Left lung (tissue), 4 donors: ENCODE measurements at regions not wholly inside any gene's neighbourhood (a gene's known extent, or its start where the extent isn't known, plus 50 kb on each side); places are given as distances from the start of the nearest gene placed in this dataset.

Source experiments
- ATAC-seq: fragments of 200-7000 bp; cut with Tn5 transposase; one replicate; pipeline ENCODE4 v1.9.1; 2020; ENCODE audit warnings: moderate library complexity
- DNase-seq, 4 donors: peaks; one replicate each; pipeline ENCODE4 v3.0.0-alpha.2; 2013 to 2020
- H3K27ac ChIP-seq, 2 donors: fragments of 200-600 bp; sonication (generic) in 1 of 2; one replicate each; pipeline versions ENCODE4 v1.5.0 to v1.8.0; 2020 to 2021
- H3K27me3 ChIP-seq, 2 donors: fragments of 200-600 bp; sonication (generic) in 1 of 2; one replicate each; pipeline versions ENCODE4 v1.5.0 to v1.8.0; 2020 to 2021
- H3K36me3 ChIP-seq, 2 donors: fragments of 200-600 bp; sonication (generic) in 1 of 2; one replicate each; pipeline versions ENCODE4 v1.5.0 to v1.8.0; 2020 to 2021
- H3K4me1 ChIP-seq, 2 donors: fragments of 200-600 bp; one replicate each; pipeline ENCODE4 v1.8.0; 2021
- H3K4me3 ChIP-seq, 2 donors: fragments of 200-600 bp; sonication (generic) in 1 of 2; one replicate each; pipeline versions ENCODE4 v1.5.0 to v1.8.0; 2020 to 2021; ENCODE audit warnings: mild to moderate bottlenecking in 1 of 2
- H3K9me3 ChIP-seq, 2 donors: fragments of 200-600 bp; sonication (generic) in 1 of 2; one replicate each; pipeline versions ENCODE4 v1.5.0 to v1.8.0; 2020 to 2021
- intact Hi-C, 2 donors: fragments of 100-400 bp; cut with DNase I; formaldehyde crosslinking; loops; one replicate each; pipeline versions ENCODE4 v1.11.2 to v1.14.2; 2022
- TF ChIP-seq, protein P1 (sequence below), 2 donors: fragments of 200-600 bp; sonication (generic) in 1 of 2; IDR thresholded peaks; one replicate each; pipeline versions ENCODE4 v1.5.0 to v1.8.0; 2021; ENCODE audit warnings: antibody characterized with exemption in 2 of 2
- donor health status: DM: no; HTN: yes; CAD: no.
- donor health status: DM: no; HTN: no; CAD: no.

DNA sequence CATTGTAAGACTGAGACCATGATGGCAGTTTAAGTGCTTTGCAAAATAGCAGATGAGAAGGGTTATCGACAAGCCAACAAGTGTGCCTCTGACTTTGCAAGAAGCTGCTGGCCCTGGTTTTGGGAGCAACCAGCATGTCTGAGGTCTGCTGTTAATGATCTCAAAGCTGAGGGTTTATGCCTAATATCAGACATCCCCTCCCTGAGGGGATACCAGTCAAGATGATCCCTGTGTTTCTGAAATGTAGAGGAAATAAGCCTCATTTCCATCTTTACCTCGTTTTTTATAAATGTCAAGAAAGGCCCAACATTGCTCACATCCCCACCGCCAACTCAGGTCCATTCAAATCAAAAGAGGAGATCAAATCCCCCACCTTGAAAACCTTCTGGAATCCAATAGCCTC, 120.6 kb downstream of the MYCN start:
- Histone ChIP-seq H3K9me3 (peaks cover 0 to 26% of the 10 kb centered on the region in 2 donors), H3K36me3 (no peaks in the 10 kb centered on the region), H3K27me3 (no peaks in the 10 kb centered on the region), H3K27ac (no peak overlapping the region), H3K4me3 (no peak overlapping the region), H3K4me1 (no peaks in the 10 kb centered on the region)
- intact Hi-C loops: no loop called here
- no peak for ATAC-seq
- TF ChIP-seq, protein P1, sequence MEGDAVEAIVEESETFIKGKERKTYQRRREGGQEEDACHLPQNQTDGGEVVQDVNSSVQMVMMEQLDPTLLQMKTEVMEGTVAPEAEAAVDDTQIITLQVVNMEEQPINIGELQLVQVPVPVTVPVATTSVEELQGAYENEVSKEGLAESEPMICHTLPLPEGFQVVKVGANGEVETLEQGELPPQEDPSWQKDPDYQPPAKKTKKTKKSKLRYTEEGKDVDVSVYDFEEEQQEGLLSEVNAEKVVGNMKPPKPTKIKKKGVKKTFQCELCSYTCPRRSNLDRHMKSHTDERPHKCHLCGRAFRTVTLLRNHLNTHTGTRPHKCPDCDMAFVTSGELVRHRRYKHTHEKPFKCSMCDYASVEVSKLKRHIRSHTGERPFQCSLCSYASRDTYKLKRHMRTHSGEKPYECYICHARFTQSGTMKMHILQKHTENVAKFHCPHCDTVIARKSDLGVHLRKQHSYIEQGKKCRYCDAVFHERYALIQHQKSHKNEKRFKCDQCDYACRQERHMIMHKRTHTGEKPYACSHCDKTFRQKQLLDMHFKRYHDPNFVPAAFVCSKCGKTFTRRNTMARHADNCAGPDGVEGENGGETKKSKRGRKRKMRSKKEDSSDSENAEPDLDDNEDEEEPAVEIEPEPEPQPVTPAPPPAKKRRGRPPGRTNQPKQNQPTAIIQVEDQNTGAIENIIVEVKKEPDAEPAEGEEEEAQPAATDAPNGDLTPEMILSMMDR (IDR thresholded peaks at IDR 0.05): no peak
- DNase-seq: no peak

DNA sequence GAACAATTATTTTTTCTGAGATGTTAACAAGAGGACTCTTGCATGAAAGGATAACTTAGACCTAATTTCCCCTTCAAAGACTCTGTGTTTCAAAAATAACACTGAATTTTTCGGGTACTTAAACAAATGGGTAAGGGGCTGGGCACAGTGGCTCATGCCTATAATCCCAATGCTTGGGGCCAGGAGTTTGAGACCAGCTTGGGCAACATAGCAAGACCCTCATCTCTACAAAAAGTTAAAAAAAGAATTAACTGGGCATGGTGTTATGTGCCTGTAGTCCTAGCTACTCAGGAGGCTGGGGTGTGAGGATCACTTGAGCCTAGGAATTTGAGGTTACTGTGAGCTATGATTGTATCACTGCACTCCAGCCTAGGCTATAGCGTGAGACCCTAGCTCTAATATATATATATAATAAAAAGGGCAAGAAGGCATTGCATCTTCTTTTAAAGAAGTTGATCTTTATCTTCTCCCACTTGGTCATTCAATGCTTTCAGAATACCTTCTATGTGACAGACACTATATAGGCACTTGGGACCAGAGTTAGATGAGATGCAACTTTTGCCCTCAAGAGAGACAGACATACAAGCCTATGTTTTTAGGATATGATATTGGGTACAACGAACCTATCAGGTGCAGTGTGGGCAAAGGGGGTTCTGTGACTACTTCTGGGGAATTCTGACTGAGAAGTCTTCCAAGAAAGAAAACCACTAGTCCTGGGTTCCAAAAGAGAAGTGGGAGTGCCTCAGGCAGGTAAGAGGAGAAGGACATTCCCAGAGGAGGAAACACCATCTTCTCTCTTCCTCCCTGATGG, 120.0 kb downstream of the MYCN start:
- TF ChIP-seq, protein P1 (IDR thresholded peaks at IDR 0.05): no peak
- no peaks in the 10 kb centered on the region for H3K4me1 ChIP-seq
- intact Hi-C loops: no loop called here
- H3K9me3 ChIP-seq: peaks cover 0 to 26% of the 10 kb centered on the region in 2 donors
- no peak overlapping the region for H3K27ac ChIP-seq
- no peak overlapping the region for H3K4me3 ChIP-seq
- no peaks in the 10 kb centered on the region for H3K27me3 ChIP-seq
- H3K36me3 ChIP-seq: no peaks in the 10 kb centered on the region
- no peak for DNase-seq
- no peak for ATAC-seq

DNA sequence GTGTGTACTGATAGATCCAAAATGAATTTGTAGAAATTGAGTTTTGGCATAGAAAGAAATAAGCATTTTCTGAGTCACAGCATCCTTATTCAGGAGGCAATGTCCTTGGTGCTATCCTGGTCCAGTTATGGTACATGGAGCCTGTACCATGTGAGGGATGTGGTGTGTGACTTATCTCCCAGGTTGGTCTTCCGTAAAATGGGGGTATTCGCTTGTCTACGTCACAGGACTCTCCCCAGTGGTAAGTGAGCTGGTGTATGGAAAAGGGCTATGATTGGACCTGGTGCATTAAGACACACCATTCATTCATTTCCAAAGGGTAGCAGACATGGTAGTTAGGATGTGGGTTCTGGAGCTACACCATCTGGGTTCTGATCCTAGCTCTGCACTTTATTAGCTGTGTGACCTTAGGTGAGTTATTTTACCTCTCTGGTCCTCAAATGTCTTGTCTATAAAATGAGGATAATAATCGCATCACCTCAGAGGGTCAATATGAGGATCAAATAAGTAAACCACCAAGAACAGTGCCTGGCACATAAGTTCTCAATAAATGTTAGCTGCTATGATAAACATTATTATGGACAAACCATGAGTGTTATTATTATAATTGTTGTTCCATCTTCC, 119.2 kb downstream of the MYCN start:
- H3K27me3 ChIP-seq: no peaks in the 10 kb centered on the region
- H3K4me3 ChIP-seq: no peak overlapping the region
- TF ChIP-seq, protein P1 (IDR thresholded peaks at IDR 0.05): no peak
- no peaks in the 10 kb centered on the region for H3K4me1 ChIP-seq
- H3K27ac ChIP-seq: no peak overlapping the region
- ATAC-seq: no peak
- H3K9me3 ChIP-seq: peaks cover 0 to 21% of the 10 kb centered on the region in 2 donors
- no peak for DNase-seq
- intact Hi-C loops: no loop called here
- H3K36me3 ChIP-seq: no peaks in the 10 kb centered on the region

DNA sequence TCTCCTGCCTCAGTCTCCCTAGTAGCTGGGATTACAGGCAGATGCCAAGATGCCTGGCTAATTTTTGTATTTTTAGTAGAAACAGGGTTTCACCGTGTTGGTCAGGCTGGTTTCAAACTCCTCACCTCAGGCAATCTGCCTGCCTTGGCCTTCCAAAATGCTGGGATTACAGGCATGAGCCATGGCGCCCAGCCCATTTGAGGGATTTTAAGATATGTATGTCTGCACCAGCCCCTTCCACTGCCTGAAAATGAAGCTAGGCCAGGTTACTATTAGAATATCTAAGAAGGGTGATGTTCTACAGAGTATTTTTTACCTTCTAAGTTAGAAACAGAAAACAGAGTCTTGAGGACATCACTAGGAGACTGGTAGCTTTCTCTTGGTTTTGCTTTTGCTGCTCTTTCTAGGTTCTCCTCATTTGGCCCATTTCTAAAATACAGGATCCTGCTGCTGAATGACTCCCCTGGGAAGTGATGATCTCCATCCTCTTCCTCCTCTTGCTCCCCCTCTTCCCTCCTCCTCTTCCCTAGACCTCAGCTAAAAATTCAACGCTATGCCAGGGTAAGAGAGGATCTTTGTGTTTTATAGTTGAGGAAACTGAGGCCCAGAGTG, 118.5 kb downstream of the MYCN start:
- H3K27ac ChIP-seq: no peak overlapping the region
- H3K36me3 ChIP-seq: no peaks in the 10 kb centered on the region
- H3K9me3 ChIP-seq: peaks cover 0 to 14% of the 10 kb centered on the region in 2 donors
- H3K4me3 ChIP-seq: no peak overlapping the region
- ATAC-seq (no peak), DNase-seq (no peak)
- no peaks in the 10 kb centered on the region for H3K4me1 ChIP-seq
- H3K27me3 ChIP-seq: no peaks in the 10 kb centered on the region
- TF ChIP-seq, protein P1 (IDR thresholded peaks at IDR 0.05): no peak
- intact Hi-C loops: no loop called here

DNA sequence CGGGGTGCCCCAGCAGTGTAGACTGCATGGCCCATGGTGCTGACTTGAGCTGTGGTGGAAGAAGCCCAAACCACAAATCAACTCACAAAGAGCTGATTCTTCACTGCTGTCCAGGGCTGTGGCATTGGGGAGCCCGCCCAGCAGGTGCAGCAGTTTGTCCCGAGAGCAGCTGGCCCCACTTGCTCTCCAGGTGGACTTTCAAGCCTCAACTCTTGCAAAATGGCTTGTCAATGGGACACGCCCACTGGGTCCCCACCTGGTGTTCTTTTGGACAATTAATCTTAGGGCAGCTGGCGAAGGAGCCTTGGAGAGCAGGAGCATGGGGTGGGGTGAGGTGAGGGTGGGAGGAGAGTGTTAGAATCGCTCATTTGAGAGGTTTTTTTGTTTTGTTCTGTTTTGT, 117.9 kb downstream of the MYCN start:
- Histone ChIP-seq H3K9me3 (peaks cover 0 to 8% of the 10 kb centered on the region in 2 donors), H3K36me3 (no peaks in the 10 kb centered on the region), H3K4me3 (no peak overlapping the region), H3K27ac (no peak overlapping the region), H3K4me1 (no peaks in the 10 kb centered on the region), H3K27me3 (no peaks in the 10 kb centered on the region)
- ATAC-seq (no peak), DNase-seq (no peak)
- TF ChIP-seq, protein P1 (IDR thresholded peaks at IDR 0.05): no peak
- intact Hi-C loops: no loop called here
